C4-2B (cell line): ENCODE measurements at regions not wholly inside any gene's neighbourhood (a gene's known extent, or its start where the extent isn't known, plus 50 kb on each side); places are given as distances from the start of the nearest gene placed in this dataset.

Source experiments
- H3K27ac ChIP-seq: fragments of 450-650 bp; 2 replicates; pipeline ENCODE4 v1.5.1; 2017
- CTCF ChIP-seq: fragments of 450-650 bp; conservative IDR thresholded peaks from 2 replicates; pipeline ENCODE4 v1.5.1; 2017; ENCODE audit warnings: mild to moderate bottlenecking
- ZFX ChIP-seq: fragments of 450-650 bp; IDR thresholded peaks from 2 replicates; pipeline ENCODE4 v1.6.1; 2017

GRCh38 chr14:94677747-94678146, 65.6 kb downstream of the SERPINA3 start:
- H3K27ac ChIP-seq: no peak overlapping the region
- TF ChIP-seq CTCF (no peak), ZFX (no peak)

DNA sequence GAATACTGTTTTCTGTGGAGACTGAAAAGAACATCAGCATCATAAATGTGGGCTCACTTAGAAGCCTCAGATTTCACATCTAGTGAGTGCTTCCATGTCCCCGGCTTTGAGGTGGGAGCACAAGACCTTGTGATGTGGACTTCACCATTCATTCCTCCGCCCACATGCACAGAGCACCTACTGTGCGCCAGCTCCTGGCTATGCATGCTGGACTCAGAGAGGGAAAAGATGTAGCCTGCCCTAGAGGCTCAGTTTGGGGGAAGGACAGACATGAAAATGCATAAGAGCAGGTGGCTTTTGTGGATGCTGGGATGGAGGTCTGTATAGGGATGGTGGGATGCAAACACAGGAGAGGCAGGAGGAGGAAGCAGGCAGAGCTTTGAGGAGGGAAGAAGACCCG, 65.0 kb downstream of the SERPINA3 start:
- no peak overlapping the region for H3K27ac ChIP-seq
- no peak for TF ChIP-seq ZFX
- TF ChIP-seq CTCF: no peak

DNA sequence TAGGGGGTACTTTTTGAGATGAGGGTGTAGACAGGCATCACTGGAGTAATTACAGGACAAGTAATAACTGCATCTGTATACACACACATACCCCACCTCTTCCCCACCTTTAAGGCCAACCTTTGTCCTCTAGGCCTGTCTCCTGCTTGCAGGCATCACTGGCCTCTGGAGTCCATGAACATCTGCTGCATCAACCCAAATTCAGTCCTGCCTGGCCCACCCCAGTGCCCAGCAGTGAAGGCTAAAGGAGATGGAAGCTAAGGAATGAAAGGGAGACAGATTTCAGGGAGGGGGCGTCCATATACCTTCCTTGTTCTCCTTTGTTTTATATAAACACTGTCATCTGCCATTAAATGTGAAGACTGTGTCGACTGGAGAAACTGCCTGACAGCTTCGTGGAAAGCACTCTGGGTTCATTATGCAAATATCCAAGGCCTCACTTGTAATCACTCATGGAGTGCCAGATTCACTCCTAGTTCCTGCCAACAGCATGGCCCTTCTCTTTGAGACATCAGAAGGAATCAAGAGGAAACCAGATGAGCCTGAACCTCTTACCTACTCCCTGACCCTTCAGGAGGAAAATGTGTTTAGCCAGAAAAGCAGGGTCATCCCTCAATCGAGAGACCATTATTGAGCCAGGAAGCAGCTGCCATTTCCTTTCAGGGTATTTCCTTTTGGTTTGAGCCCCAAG, 64.4 kb downstream of the SERPINA3 start:
- no peak for TF ChIP-seq ZFX
- TF ChIP-seq CTCF: no peak
- H3K27ac ChIP-seq: no peak overlapping the region

GRCh38 chr14:94675036-94675435, 62.8 kb downstream of the SERPINA3 start:
- no peak overlapping the region for H3K27ac ChIP-seq
- no peak for TF ChIP-seq CTCF
- TF ChIP-seq ZFX: no peak

GRCh38 chr14:94673781-94674231, 61.6 kb downstream of the SERPINA3 start:
- TF ChIP-seq ZFX: no peak
- TF ChIP-seq CTCF: no peak
- H3K27ac ChIP-seq: no peak overlapping the region
